ENCODE measurements at regions not wholly inside any gene's neighbourhood (a gene's known extent, or its start where the extent isn't known, plus 50 kb on each side); places are given as distances from the start of the nearest gene placed in this dataset.
A peak's percentile ranks its signal among the peaks of the same experiment; 100 is the strongest.

- no peak for TF ChIP-seq GATA1 (IDR thresholded peaks at IDR 0.05; ENCODE audit: low read depth, low read length)
- no peak for DNase-seq
These were observed 421.1 kb downstream of the KLF5 start for GRCh38 chr13:73479856-73480255.

- no peak for DNase-seq
- no peak for TF ChIP-seq GATA1 (IDR thresholded peaks at IDR 0.05; ENCODE audit: low read depth, low read length)
- TF ChIP-seq POLR2A (IDR thresholded peaks at IDR 0.05; ENCODE audit: low read length): no peak
These were observed 420.5 kb downstream of the KLF5 start for GRCh38 chr13:73479351-73479750.

- no peak for DNase-seq
- TF ChIP-seq GATA1 (IDR thresholded peaks at IDR 0.05; ENCODE audit: low read depth, low read length) (no peak), POLR2A (IDR thresholded peaks at IDR 0.05; ENCODE audit: low read length) (no peak)
These were observed 418.6 kb downstream of the KLF5 start for GRCh38 chr13:73477441-73477840.

GRCh38 chr13:73473016-73473415, 414.2 kb downstream of the KLF5 start:
- TF ChIP-seq GATA1 (IDR thresholded peaks at IDR 0.05; ENCODE audit: low read depth, low read length) (no peak), POLR2A (IDR thresholded peaks at IDR 0.05; ENCODE audit: low read length) (no peak)
- no peak for DNase-seq

GRCh38 chr13:73467125-73467524, 408.3 kb downstream of the KLF5 start:
- no peak for DNase-seq
- no peak for TF ChIP-seq GATA1 (IDR thresholded peaks at IDR 0.05; ENCODE audit: low read depth, low read length)
- TF ChIP-seq POLR2A (IDR thresholded peaks at IDR 0.05; ENCODE audit: low read length): no peak

- no peak for TF ChIP-seq POLR2A (IDR thresholded peaks at IDR 0.05; ENCODE audit: low read length)
- TF ChIP-seq GATA1 (IDR thresholded peaks at IDR 0.05; ENCODE audit: low read depth, low read length): no peak
- DNase-seq: peak; percentile 29 to 34
These were observed 407.8 kb downstream of the KLF5 start for GRCh38 chr13:73466561-73466960.

- peak; percentile 87 for DNase-seq
- no peak for TF ChIP-seq GATA1 (IDR thresholded peaks at IDR 0.05; ENCODE audit: low read depth, low read length)
- peak; percentile 26 for TF ChIP-seq POLR2A (IDR thresholded peaks at IDR 0.05; ENCODE audit: low read length)
These were observed 406.8 kb downstream of the KLF5 start for GRCh38 chr13:73465617-73465971.

GRCh38 chr13:73464758-73465616, 406.2 kb downstream of the KLF5 start:
- peak; percentile 81 to 87 for DNase-seq
- TF ChIP-seq GATA1 (IDR thresholded peaks at IDR 0.05; ENCODE audit: low read depth, low read length) (no peak), POLR2A (IDR thresholded peaks at IDR 0.05; ENCODE audit: low read length) (peak; percentile 34)

GRCh38 chr13:73462241-73462640, 403.4 kb downstream of the KLF5 start:
- DNase-seq: no peak
- TF ChIP-seq POLR2A (IDR thresholded peaks at IDR 0.05; ENCODE audit: low read length) (no peak), GATA1 (IDR thresholded peaks at IDR 0.05; ENCODE audit: low read depth, low read length) (no peak)

- TF ChIP-seq GATA1 (IDR thresholded peaks at IDR 0.05; ENCODE audit: low read depth, low read length) (no peak), POLR2A (IDR thresholded peaks at IDR 0.05; ENCODE audit: low read length) (no peak)
- no peak for DNase-seq
These were observed 392.6 kb downstream of the KLF5 start for GRCh38 chr13:73451221-73452029.

GRCh38 chr13:73450583-73450982, 391.8 kb downstream of the KLF5 start:
- TF ChIP-seq POLR2A (IDR thresholded peaks at IDR 0.05; ENCODE audit: low read length) (no peak), GATA1 (IDR thresholded peaks at IDR 0.05; ENCODE audit: low read depth, low read length) (no peak)
- DNase-seq: no peak

GRCh38 chr13:73449252-73449651, 390.4 kb downstream of the KLF5 start:
- DNase-seq: peak in 1 of 2 experiments; percentile 3
- TF ChIP-seq POLR2A (IDR thresholded peaks at IDR 0.05; ENCODE audit: low read length): no peak
- TF ChIP-seq GATA1 (IDR thresholded peaks at IDR 0.05; ENCODE audit: low read depth, low read length): no peak

GRCh38 chr13:73440296-73440895, 381.6 kb downstream of the KLF5 start:
- peak; percentile 36 to 45 for DNase-seq
- no peak for TF ChIP-seq POLR2A (IDR thresholded peaks at IDR 0.05; ENCODE audit: low read length)
- TF ChIP-seq GATA1 (IDR thresholded peaks at IDR 0.05; ENCODE audit: low read depth, low read length): no peak

GRCh38 chr13:73433890-73434289, 375.1 kb downstream of the KLF5 start:
- DNase-seq: no peak
- TF ChIP-seq GATA1 (IDR thresholded peaks at IDR 0.05; ENCODE audit: low read depth, low read length) (no peak), POLR2A (IDR thresholded peaks at IDR 0.05; ENCODE audit: low read length) (no peak)
